H9 (cell line): ENCODE measurements at regions not wholly inside any gene's neighbourhood (a gene's known extent, or its start where the extent isn't known, plus 50 kb on each side); places are given as distances from the start of the nearest gene placed in this dataset.

Experiments
- DNase-seq: peaks from one replicate; pipeline ENCODE4 v3.0.0-alpha.2; 2017
- H2AFZ ChIP-seq: one replicate; pipeline ENCODE4 v1.6.1; 2013; ENCODE audit warnings: mild to moderate bottlenecking, low read length, control low read depth, moderate library complexity
- H2AK5ac ChIP-seq: 2 replicates; pipeline ENCODE4 v1.6.1; 2013; ENCODE audit warnings: low read length, control low read depth, mixed read lengths; ENCODE audit not compliant: insufficient read length
- H2BK120ac ChIP-seq: one replicate; pipeline ENCODE4 v1.6.1; 2013; ENCODE audit warnings: low read depth, mild to moderate bottlenecking, low read length, control low read depth, inconsistent platforms; ENCODE audit not compliant: poor library complexity, severe bottlenecking
- H2BK12ac ChIP-seq: 2 replicates; pipeline ENCODE4 v1.6.1; 2013; ENCODE audit warnings: low read length, control low read depth, mixed read lengths, low read depth; ENCODE audit not compliant: insufficient read length
- H2BK15ac ChIP-seq: 2 replicates; pipeline ENCODE4 v1.6.1; 2013; ENCODE audit warnings: low read depth, low read length, control low read depth
- H2BK20ac ChIP-seq: one replicate; pipeline ENCODE4 v1.6.1; 2013; ENCODE audit warnings: low read depth, mild to moderate bottlenecking, low read length, control low read depth, inconsistent platforms; ENCODE audit not compliant: poor library complexity, severe bottlenecking
- H2BK5ac ChIP-seq: 2 replicates; pipeline ENCODE4 v1.6.1; 2013; ENCODE audit warnings: low read length, control low read depth, mixed read lengths; ENCODE audit not compliant: insufficient read length
- H3K14ac ChIP-seq: 2 replicates; pipeline ENCODE4 v1.6.1; 2013; ENCODE audit warnings: low read length, control low read depth; ENCODE audit not compliant: insufficient read depth
- H3K18ac ChIP-seq: 2 replicates; pipeline ENCODE4 v1.6.1; 2013; ENCODE audit warnings: low read depth, mild to moderate bottlenecking, mixed read lengths, low read length, control low read depth; ENCODE audit not compliant: insufficient read length
- H3K23ac ChIP-seq: 2 replicates; pipeline ENCODE4 v1.6.1; 2013; ENCODE audit warnings: low read length, control low read depth, mixed read lengths, low read depth; ENCODE audit not compliant: insufficient read length
- H3K23me2 ChIP-seq: 2 replicates; pipeline ENCODE4 v1.6.1; 2013; ENCODE audit warnings: low read depth, mild to moderate bottlenecking, mixed read lengths, low read length, control low read depth; ENCODE audit not compliant: insufficient read length, poor library complexity, severe bottlenecking
- H3K27ac ChIP-seq: 2 replicates; pipeline ENCODE4 v1.5.1; 2013; ENCODE audit warnings: low read length, control low read depth, mixed read lengths, low read depth; ENCODE audit not compliant: insufficient read length
- H3K27me3 ChIP-seq: 2 replicates; pipeline ENCODE4 v1.6.1; 2013; ENCODE audit warnings: low read length, control low read depth, inconsistent platforms; ENCODE audit not compliant: insufficient read depth
- H3K4ac ChIP-seq: 2 replicates; pipeline ENCODE4 v1.6.1; 2013; ENCODE audit warnings: low read depth, mild to moderate bottlenecking, control low read depth, inconsistent platforms, low read length, moderate library complexity
- H3K4me1 ChIP-seq: 2 replicates; pipeline ENCODE4 v1.6.1; 2013; ENCODE audit warnings: low read length, control low read depth, inconsistent platforms; ENCODE audit not compliant: insufficient read depth
- H3K4me2 ChIP-seq: 2 replicates; pipeline ENCODE4 v1.6.1; 2013; ENCODE audit warnings: low read length, control low read depth, mixed read lengths; ENCODE audit not compliant: insufficient read length, insufficient read depth
- H3K56ac ChIP-seq: 2 replicates; pipeline ENCODE4 v1.6.1; 2013; ENCODE audit warnings: low read depth, mild to moderate bottlenecking, mixed read lengths, low read length, control low read depth; ENCODE audit not compliant: insufficient read length
- H3K79me1 ChIP-seq: 2 replicates; pipeline ENCODE4 v1.6.1; 2013; ENCODE audit warnings: low read depth, mild to moderate bottlenecking, moderate library complexity, low read length, control low read depth, inconsistent platforms; ENCODE audit not compliant: insufficient read depth, poor library complexity, severe bottlenecking
- H3K79me2 ChIP-seq: 2 replicates; pipeline ENCODE4 v1.6.1; 2013; ENCODE audit warnings: low read length, control low read depth, inconsistent platforms; ENCODE audit not compliant: insufficient read depth
- H3K9ac ChIP-seq: 2 replicates; pipeline ENCODE4 v1.6.1; 2013; ENCODE audit warnings: low read length, control low read depth, mixed read lengths; ENCODE audit not compliant: insufficient read length; ENCODE audit errors: extremely low read depth
- H3K9me3 ChIP-seq: one replicate; pipeline ENCODE4 v1.6.1; 2013; ENCODE audit warnings: low read depth, low read length, inconsistent platforms; ENCODE audit not compliant: control insufficient read depth
- H3T11ph ChIP-seq: one replicate; pipeline ENCODE4 v1.6.1; 2013; ENCODE audit warnings: mild to moderate bottlenecking, low read length, control low read depth, inconsistent platforms
- H4K20me1 ChIP-seq: one replicate; pipeline ENCODE4 v1.6.1; 2013; ENCODE audit not compliant: control insufficient read depth, insufficient read length, insufficient read depth
- H4K5ac ChIP-seq: 2 replicates; pipeline ENCODE4 v1.6.1; 2013; ENCODE audit warnings: low read depth, mild to moderate bottlenecking, mixed read lengths, low read length, control low read depth; ENCODE audit not compliant: insufficient read length
- H4K8ac ChIP-seq: replicated peaks from 2 replicates; pipeline ENCODE4 v1.6.1; 2013; ENCODE audit warnings: low read length, control low read depth, mixed read lengths, low read depth; ENCODE audit not compliant: insufficient read length
- H4K91ac ChIP-seq: 2 replicates; pipeline ENCODE4 v1.6.1; 2013; ENCODE audit warnings: low read depth, mild to moderate bottlenecking, moderate library complexity, mixed read lengths, low read length, control low read depth; ENCODE audit not compliant: insufficient read length
- H3K27ac Mint-ChIP-seq, 3 experiments: 2 replicates in 2 of 3; 3 replicates in 1 of 3; pipeline ENCODE4 v1.8.0; 2020 to 2021; ENCODE audit warnings: mixed read lengths in 3 of 3, mild to moderate bottlenecking in 1 of 3, moderate library complexity in 1 of 3
- H3K27me3 Mint-ChIP-seq: 2 replicates; pipeline ENCODE4 v1.8.0; 2021; ENCODE audit warnings: low read depth, mild to moderate bottlenecking, moderate library complexity, mixed read lengths
- H3K36me3 Mint-ChIP-seq, 3 experiments: 2 replicates in 2 of 3; 3 replicates in 1 of 3; pipeline ENCODE4 v1.8.0; 2020 to 2021; ENCODE audit warnings: low read depth in 3 of 3, mixed read lengths in 3 of 3; ENCODE audit not compliant: insufficient read depth in 1 of 3
- H3K4me1 Mint-ChIP-seq, 2 experiments: 2 replicates each; pipeline ENCODE4 v1.8.0; 2020; ENCODE audit warnings: mixed read lengths in 2 of 2
- H3K4me3 Mint-ChIP-seq, 2 experiments: 2 replicates in 1 of 2; 3 replicates in 1 of 2; pipeline ENCODE4 v1.8.0; 2020 to 2021; ENCODE audit warnings: mild to moderate bottlenecking in 2 of 2, mixed read lengths in 2 of 2, moderate library complexity in 1 of 2
- H3K9me3 Mint-ChIP-seq, 2 experiments: 2 replicates in 1 of 2; 3 replicates in 1 of 2; pipeline ENCODE4 v1.8.0; 2020; ENCODE audit warnings: mild to moderate bottlenecking in 2 of 2, mixed read lengths in 2 of 2, moderate library complexity in 1 of 2
- WGBS: extraction: QIAGEN DNeasy Blood & Tissue Kit; methylation state at CpG from one replicate; pipeline ENCODE4 v1.1.7; 2013; ENCODE audit warnings: missing lambda C conversion rate, low lambda C conversion rate, mixed read lengths; ENCODE audit not compliant: insufficient read length; ENCODE audit errors: extremely low coverage; 5-methylcytosine and 5-hydroxymethylcytosine counted together
- TF ChIP-seq, protein P1 (sequence below): fragments of 200-600 bp; sonication (generic); conservative IDR thresholded peaks from 3 replicates; pipeline ENCODE4 v1.8.0; 2021; ENCODE audit warnings: antibody characterized with exemption, mild to moderate bottlenecking

DNA sequence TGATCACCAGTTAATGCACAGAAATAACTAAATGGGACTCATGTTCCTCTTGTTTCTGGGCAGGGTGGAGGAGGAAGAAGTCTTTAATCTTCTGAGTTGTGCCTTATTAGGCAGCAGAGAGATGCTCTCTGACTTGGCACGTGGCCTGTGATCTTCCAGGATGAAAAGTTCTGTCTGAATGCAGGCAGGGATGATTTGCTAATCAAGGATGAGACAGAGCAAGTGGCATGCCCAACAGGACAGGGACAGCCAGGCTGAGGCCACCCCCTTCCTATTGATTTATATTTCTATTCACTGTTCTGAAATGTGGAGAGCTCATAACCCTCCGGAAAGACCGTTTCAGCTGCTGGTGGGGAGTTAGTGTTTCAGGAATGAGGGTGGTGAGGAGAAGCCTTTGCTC is 477.8 kb upstream of the CAMK1G start:
- DNase-seq, result no peak
- Histone ChIP-seq H3K27me3 (no peaks in the 10 kb centered on the region), H3K4me1 (peaks cover 4% of the 10 kb centered on the region; the same call in 1 of the 2 replicates), H3T11ph (no peak overlapping the region), H2AFZ (no peak overlapping the region), H4K91ac (no peak overlapping the region), H3K79me2 (no peaks in the 10 kb centered on the region), H3K27ac (no peak overlapping the region), H3K14ac (no peak overlapping the region), H3K79me1 (no peaks in the 10 kb centered on the region), H3K23ac (no peak overlapping the region), H2BK5ac (no peak overlapping the region), H3K56ac (no peak overlapping the region), H3K23me2 (no peaks in the 10 kb centered on the region), H3K18ac (no peak overlapping the region), H3K9me3 (no peaks in the 10 kb centered on the region), H3K4ac (no peak overlapping the region), H2BK15ac (no peak overlapping the region), H4K20me1 (no peaks in the 10 kb centered on the region), H2AK5ac (no peak overlapping the region), H2BK12ac (no peak overlapping the region), H4K5ac (no peak overlapping the region), H3K4me2 (no peak overlapping the region), H2BK20ac (no peak overlapping the region), H2BK120ac (no peak overlapping the region), H3K9ac (no peak overlapping the region), H4K8ac (no peak overlapping the region)
- no peak overlapping the region for H3K4me3 Mint-ChIP-seq
- WGBS, result no CpG with 5 or more reads among the region's 3 CpGs
- H3K36me3 Mint-ChIP-seq, result peaks cover 4 to 9% (median 5%) of the 10 kb centered on the region in 3 experiments; a peak in 6 of 7 replicates
- peaks cover 24 to 26% of the 10 kb centered on the region in 2 experiments for H3K4me1 Mint-ChIP-seq
- TF ChIP-seq, protein P1, sequence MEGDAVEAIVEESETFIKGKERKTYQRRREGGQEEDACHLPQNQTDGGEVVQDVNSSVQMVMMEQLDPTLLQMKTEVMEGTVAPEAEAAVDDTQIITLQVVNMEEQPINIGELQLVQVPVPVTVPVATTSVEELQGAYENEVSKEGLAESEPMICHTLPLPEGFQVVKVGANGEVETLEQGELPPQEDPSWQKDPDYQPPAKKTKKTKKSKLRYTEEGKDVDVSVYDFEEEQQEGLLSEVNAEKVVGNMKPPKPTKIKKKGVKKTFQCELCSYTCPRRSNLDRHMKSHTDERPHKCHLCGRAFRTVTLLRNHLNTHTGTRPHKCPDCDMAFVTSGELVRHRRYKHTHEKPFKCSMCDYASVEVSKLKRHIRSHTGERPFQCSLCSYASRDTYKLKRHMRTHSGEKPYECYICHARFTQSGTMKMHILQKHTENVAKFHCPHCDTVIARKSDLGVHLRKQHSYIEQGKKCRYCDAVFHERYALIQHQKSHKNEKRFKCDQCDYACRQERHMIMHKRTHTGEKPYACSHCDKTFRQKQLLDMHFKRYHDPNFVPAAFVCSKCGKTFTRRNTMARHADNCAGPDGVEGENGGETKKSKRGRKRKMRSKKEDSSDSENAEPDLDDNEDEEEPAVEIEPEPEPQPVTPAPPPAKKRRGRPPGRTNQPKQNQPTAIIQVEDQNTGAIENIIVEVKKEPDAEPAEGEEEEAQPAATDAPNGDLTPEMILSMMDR, result no peak
- peaks cover 2% of the 10 kb centered on the region; the same call in 1 of the 2 replicates for H3K27me3 Mint-ChIP-seq
- no peak overlapping the region for H3K27ac Mint-ChIP-seq
- peaks cover 9 to 11% of the 10 kb centered on the region in 2 experiments; a peak in 4 of 5 replicates for H3K9me3 Mint-ChIP-seq
